ENCODE measurements at regions not wholly inside any gene's neighbourhood (a gene's known extent, or its start where the extent isn't known, plus 50 kb on each side); places are given as distances from the start of the nearest gene placed in this dataset.

DNA sequence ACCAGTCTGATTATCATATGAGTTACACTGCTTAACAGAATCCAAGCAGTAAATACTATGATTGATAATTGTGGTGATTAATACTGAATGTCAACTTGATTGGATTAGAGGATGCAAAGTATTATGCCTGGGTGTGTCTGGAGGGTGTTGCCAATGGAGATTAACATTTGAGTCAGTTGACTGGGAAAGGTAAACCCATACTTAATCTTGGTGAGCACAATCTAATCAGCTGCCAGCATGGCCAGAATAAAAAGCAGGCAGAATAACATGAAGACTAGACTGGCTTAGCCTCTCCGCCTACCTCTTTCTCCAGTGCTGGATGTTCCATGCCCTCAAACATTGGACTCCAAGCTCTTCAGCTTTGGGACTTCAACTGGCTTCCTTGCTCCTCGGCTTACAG, 961.3 kb downstream of the ADGRL3 start:
- H3K9ac ChIP-seq (ENCODE audit: low read length in 3 of 3): no peak overlapping the region
- no peak overlapping the region for H3K27ac ChIP-seq (ENCODE audit: low read depth in 2 of 2, low read length in 2 of 2)
- TF ChIP-seq, protein P1, sequence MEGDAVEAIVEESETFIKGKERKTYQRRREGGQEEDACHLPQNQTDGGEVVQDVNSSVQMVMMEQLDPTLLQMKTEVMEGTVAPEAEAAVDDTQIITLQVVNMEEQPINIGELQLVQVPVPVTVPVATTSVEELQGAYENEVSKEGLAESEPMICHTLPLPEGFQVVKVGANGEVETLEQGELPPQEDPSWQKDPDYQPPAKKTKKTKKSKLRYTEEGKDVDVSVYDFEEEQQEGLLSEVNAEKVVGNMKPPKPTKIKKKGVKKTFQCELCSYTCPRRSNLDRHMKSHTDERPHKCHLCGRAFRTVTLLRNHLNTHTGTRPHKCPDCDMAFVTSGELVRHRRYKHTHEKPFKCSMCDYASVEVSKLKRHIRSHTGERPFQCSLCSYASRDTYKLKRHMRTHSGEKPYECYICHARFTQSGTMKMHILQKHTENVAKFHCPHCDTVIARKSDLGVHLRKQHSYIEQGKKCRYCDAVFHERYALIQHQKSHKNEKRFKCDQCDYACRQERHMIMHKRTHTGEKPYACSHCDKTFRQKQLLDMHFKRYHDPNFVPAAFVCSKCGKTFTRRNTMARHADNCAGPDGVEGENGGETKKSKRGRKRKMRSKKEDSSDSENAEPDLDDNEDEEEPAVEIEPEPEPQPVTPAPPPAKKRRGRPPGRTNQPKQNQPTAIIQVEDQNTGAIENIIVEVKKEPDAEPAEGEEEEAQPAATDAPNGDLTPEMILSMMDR (IDR thresholded peaks at IDR 0.05; ENCODE audit: borderline replicate concordance, extremely low read depth, insufficient read depth): no peak
- intact Hi-C loops (cut with DNase I): no loop called here
- H3K27me3 ChIP-seq (ENCODE audit: control insufficient read depth, insufficient read depth, low read length): no peaks in the 10 kb centered on the region
- no peak overlapping the region for H3K4me3 ChIP-seq (ENCODE audit: low read length in 3 of 3)
- FAIRE-seq: no peak
- no peak for DNase-seq
- no peaks in the 10 kb centered on the region for H3K36me3 ChIP-seq (ENCODE audit: control insufficient read depth in 2 of 3, insufficient read depth in 3 of 3, low read length in 3 of 3)
- H3K9me3 ChIP-seq (ENCODE audit: control insufficient read depth in 2 of 3, insufficient read depth in 1 of 3, low read length in 3 of 3): no peaks in the 10 kb centered on the region
- no peaks in the 10 kb centered on the region for H3K4me1 ChIP-seq (ENCODE audit: control insufficient read depth in 2 of 3, insufficient read depth in 2 of 3, low read depth in 1 of 3, low read length in 3 of 3)

DNA sequence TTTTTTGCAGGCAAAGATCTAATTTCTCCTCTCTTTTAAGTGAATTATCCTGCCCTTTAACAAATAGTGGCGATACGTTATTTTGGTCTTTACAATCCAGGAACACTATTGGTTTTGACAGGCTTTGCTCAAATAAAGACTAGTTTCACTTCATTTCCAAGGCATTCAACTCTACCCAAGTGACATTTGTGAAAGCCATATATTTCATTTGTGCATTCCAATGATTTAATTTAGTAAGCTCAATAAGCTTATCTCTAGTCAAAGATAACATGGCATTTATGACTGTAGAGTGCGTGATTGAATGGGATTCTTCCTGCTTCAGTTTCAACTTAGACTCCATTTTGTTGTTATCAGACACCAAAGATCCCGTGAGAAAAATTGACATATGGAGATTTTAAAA, 959.8 kb downstream of the ADGRL3 start:
- intact Hi-C loops (cut with DNase I): no loop called here
- H3K4me1 ChIP-seq (ENCODE audit: control insufficient read depth in 2 of 3, insufficient read depth in 2 of 3, low read depth in 1 of 3, low read length in 3 of 3): no peaks in the 10 kb centered on the region
- TF ChIP-seq, protein P1 (IDR thresholded peaks at IDR 0.05; ENCODE audit: borderline replicate concordance, extremely low read depth, insufficient read depth): no peak
- H3K27me3 ChIP-seq (ENCODE audit: control insufficient read depth, insufficient read depth, low read length): no peaks in the 10 kb centered on the region
- H3K36me3 ChIP-seq (ENCODE audit: control insufficient read depth in 2 of 3, insufficient read depth in 3 of 3, low read length in 3 of 3): no peaks in the 10 kb centered on the region
- DNase-seq (no peak), FAIRE-seq (no peak)
- no peak overlapping the region for H3K27ac ChIP-seq (ENCODE audit: low read depth in 2 of 2, low read length in 2 of 2)
- H3K4me3 ChIP-seq (ENCODE audit: low read length in 3 of 3): no peak overlapping the region
- H3K9ac ChIP-seq (ENCODE audit: low read length in 3 of 3): no peak overlapping the region
- H3K9me3 ChIP-seq (ENCODE audit: control insufficient read depth in 2 of 3, insufficient read depth in 1 of 3, low read length in 3 of 3): no peaks in the 10 kb centered on the region

DNA sequence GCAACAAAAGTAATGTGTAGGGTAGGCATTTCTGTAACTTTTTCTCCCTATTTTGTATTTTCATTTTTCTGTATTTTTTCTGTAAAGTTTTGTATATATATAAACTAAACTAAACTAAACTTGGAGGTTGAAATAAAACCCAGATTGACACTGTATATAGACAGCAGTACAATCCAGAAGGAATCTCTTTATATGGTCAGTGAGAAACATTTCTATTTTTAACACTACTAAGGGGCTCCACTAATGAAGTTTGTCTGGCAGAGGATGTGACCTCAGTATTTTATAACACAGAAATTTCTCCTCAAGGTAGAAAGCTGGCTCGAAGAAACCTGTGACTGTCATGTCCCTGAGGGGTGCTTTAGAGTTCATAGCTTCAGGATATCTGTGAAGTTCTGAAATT, 959.2 kb downstream of the ADGRL3 start:
- H3K36me3 ChIP-seq (ENCODE audit: control insufficient read depth in 2 of 3, insufficient read depth in 3 of 3, low read length in 3 of 3): no peaks in the 10 kb centered on the region
- no peak overlapping the region for H3K9ac ChIP-seq (ENCODE audit: low read length in 3 of 3)
- FAIRE-seq (no peak), DNase-seq (no peak)
- no peaks in the 10 kb centered on the region for H3K9me3 ChIP-seq (ENCODE audit: control insufficient read depth in 2 of 3, insufficient read depth in 1 of 3, low read length in 3 of 3)
- intact Hi-C loops (cut with DNase I): no loop called here
- no peak overlapping the region for H3K4me3 ChIP-seq (ENCODE audit: low read length in 3 of 3)
- H3K4me1 ChIP-seq (ENCODE audit: control insufficient read depth in 2 of 3, insufficient read depth in 2 of 3, low read depth in 1 of 3, low read length in 3 of 3): no peaks in the 10 kb centered on the region
- H3K27ac ChIP-seq (ENCODE audit: low read depth in 2 of 2, low read length in 2 of 2): no peak overlapping the region
- no peaks in the 10 kb centered on the region for H3K27me3 ChIP-seq (ENCODE audit: control insufficient read depth, insufficient read depth, low read length)
- TF ChIP-seq, protein P1 (IDR thresholded peaks at IDR 0.05; ENCODE audit: borderline replicate concordance, extremely low read depth, insufficient read depth): no peak

DNA sequence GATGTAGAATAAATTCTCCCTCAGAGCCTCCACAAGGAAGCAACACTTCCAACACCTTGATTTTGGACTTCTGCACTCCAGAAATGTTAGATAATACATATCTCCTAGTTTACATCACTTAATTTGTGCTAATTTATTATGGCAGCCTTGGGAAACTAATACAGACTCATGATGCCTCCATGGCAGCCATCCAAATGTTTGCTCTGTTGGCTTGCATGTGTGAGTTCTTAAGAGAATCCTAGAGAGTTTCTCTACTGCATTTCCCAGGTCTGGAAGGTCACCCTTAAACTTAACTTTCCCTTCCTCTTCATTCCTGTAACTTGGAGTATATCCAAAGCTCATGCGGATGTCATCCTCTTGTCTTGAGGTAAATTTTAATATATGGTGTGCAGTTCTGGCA, 956.1 kb downstream of the ADGRL3 start:
- DNase-seq (peak in 1 of 5 donors; percentile 3), FAIRE-seq (no peak)
- Histone ChIP-seq H3K27ac (ENCODE audit: low read depth in 2 of 2, low read length in 2 of 2) (no peak overlapping the region), H3K36me3 (ENCODE audit: control insufficient read depth in 2 of 3, insufficient read depth in 3 of 3, low read length in 3 of 3) (no peaks in the 10 kb centered on the region), H3K27me3 (ENCODE audit: control insufficient read depth, insufficient read depth, low read length) (no peaks in the 10 kb centered on the region), H3K4me1 (ENCODE audit: control insufficient read depth in 2 of 3, insufficient read depth in 2 of 3, low read depth in 1 of 3, low read length in 3 of 3) (no peaks in the 10 kb centered on the region), H3K4me3 (ENCODE audit: low read length in 3 of 3) (no peak overlapping the region), H3K9me3 (ENCODE audit: control insufficient read depth in 2 of 3, insufficient read depth in 1 of 3, low read length in 3 of 3) (no peaks in the 10 kb centered on the region), H3K9ac (ENCODE audit: low read length in 3 of 3) (no peak overlapping the region)
- intact Hi-C loops (cut with DNase I): no loop called here
- TF ChIP-seq, protein P1 (IDR thresholded peaks at IDR 0.05; ENCODE audit: borderline replicate concordance, extremely low read depth, insufficient read depth): no peak
